ENCODE measurements at regions not wholly inside any gene's neighbourhood (a gene's known extent, or its start where the extent isn't known, plus 50 kb on each side); places are given as distances from the start of the nearest gene placed in this dataset.

GRCh38 chr6:126701676-126702560 is 362.0 kb downstream of the CENPW start:
- Histone ChIP-seq H3K27me3 (no peaks in the 10 kb centered on the region), H3K36me3 (no peaks in the 10 kb centered on the region), H3K4me3 (ENCODE audit: low read depth in 1 of 2, low read length in 1 of 2) (no peak overlapping the region), H3K4me1 (ENCODE audit: control insufficient read depth in 1 of 2, insufficient read depth in 1 of 2, low read depth in 1 of 2, low read length in 1 of 2) (no peaks in the 10 kb centered on the region), H3K27ac (no peak overlapping the region), H3K9me3 (no peaks in the 10 kb centered on the region)
- TF ChIP-seq CTCF (IDR thresholded peaks at IDR 0.05): no peak

GRCh38 chr6:126716032-126716431 is 376.1 kb downstream of the CENPW start:
- H3K4me3 ChIP-seq (ENCODE audit: low read depth in 1 of 2, low read length in 1 of 2): no peak overlapping the region
- no peaks in the 10 kb centered on the region for H3K9me3 ChIP-seq
- H3K27ac ChIP-seq: no peak overlapping the region
- no peak for TF ChIP-seq CTCF (IDR thresholded peaks at IDR 0.05)
- H3K4me1 ChIP-seq (ENCODE audit: control insufficient read depth in 1 of 2, insufficient read depth in 1 of 2, low read depth in 1 of 2, low read length in 1 of 2): no peaks in the 10 kb centered on the region
- H3K36me3 ChIP-seq: no peaks in the 10 kb centered on the region
- H3K27me3 ChIP-seq: no peaks in the 10 kb centered on the region

- TF ChIP-seq CTCF (IDR thresholded peaks at IDR 0.05): no peak
- Histone ChIP-seq H3K4me1 (ENCODE audit: control insufficient read depth in 1 of 2, insufficient read depth in 1 of 2, low read depth in 1 of 2, low read length in 1 of 2) (no peaks in the 10 kb centered on the region), H3K36me3 (no peaks in the 10 kb centered on the region), H3K4me3 (ENCODE audit: low read depth in 1 of 2, low read length in 1 of 2) (no peak overlapping the region), H3K9me3 (no peaks in the 10 kb centered on the region), H3K27ac (no peak overlapping the region), H3K27me3 (no peaks in the 10 kb centered on the region)
Observed at GRCh38 chr6:126716826-126717509, 377.1 kb downstream of the CENPW start.

- Histone ChIP-seq H3K27me3 (no peaks in the 10 kb centered on the region), H3K4me3 (ENCODE audit: low read depth in 1 of 2, low read length in 1 of 2) (no peak overlapping the region), H3K36me3 (no peaks in the 10 kb centered on the region), H3K4me1 (ENCODE audit: control insufficient read depth in 1 of 2, insufficient read depth in 1 of 2, low read depth in 1 of 2, low read length in 1 of 2) (no peaks in the 10 kb centered on the region), H3K9me3 (no peaks in the 10 kb centered on the region), H3K27ac (no peak overlapping the region)
- no peak for TF ChIP-seq CTCF (IDR thresholded peaks at IDR 0.05)
Observed at GRCh38 chr6:126718600-126719327, 378.8 kb downstream of the CENPW start.

GRCh38 chr6:126720304-126720703 is 380.4 kb downstream of the CENPW start:
- TF ChIP-seq CTCF (IDR thresholded peaks at IDR 0.05): no peak

More at GRCh38 chr6:126720304-126720703, 380.4 kb downstream of the CENPW start:
- Histone ChIP-seq H3K27me3 (no peaks in the 10 kb centered on the region), H3K9me3 (no peaks in the 10 kb centered on the region), H3K27ac (no peak overlapping the region), H3K4me1 (ENCODE audit: control insufficient read depth in 1 of 2, insufficient read depth in 1 of 2, low read depth in 1 of 2, low read length in 1 of 2) (no peaks in the 10 kb centered on the region), H3K36me3 (no peaks in the 10 kb centered on the region), H3K4me3 (ENCODE audit: low read depth in 1 of 2, low read length in 1 of 2) (no peak overlapping the region)

Data from neutrophil (primary cell).